C4-2B (cell line): ENCODE measurements at regions not wholly inside any gene's neighbourhood (a gene's known extent, or its start where the extent isn't known, plus 50 kb on each side); places are given as distances from the start of the nearest gene placed in this dataset.

Experiments used
- H3K27ac ChIP-seq: fragments of 450-650 bp; 2 replicates; pipeline ENCODE4 v1.5.1; 2017
- CTCF ChIP-seq: fragments of 450-650 bp; conservative IDR thresholded peaks from 2 replicates; pipeline ENCODE4 v1.5.1; 2017; ENCODE audit warnings: mild to moderate bottlenecking
- ZFX ChIP-seq: fragments of 450-650 bp; IDR thresholded peaks from 2 replicates; pipeline ENCODE4 v1.6.1; 2017

- TF ChIP-seq ZFX = no peak
- no peak for TF ChIP-seq CTCF
- H3K27ac ChIP-seq = no peak overlapping the region
These were observed 830.4 kb upstream of the IGFBP3 start for GRCh38 chr7:46751471-46751870.

DNA sequence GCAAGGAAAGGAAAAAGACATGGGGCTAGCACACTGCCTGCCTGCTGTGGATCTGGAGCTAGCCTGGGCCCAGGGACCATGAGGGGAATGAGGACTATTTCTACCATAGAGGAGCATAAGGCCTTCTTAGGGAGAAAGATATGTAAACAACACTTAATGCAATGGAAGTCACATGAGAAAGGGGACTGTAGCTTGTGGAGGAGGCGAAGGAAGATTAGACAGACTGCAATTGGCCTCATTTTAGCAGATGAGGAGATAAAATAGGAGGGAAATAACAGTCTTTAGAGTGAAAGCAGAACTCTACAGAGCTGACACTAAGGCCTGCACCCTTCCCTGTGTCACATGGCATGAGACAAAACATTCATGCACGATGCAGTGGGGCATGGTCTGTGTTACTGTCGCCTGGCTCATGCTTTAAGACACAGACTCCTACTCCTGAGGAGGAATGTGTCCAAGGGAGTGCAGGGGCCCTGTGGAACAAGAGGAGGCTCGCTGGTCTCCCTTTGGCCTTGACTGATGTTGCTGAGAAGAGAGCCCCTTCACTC lies 829.3 kb upstream of the IGFBP3 start:
- TF ChIP-seq ZFX (no peak), CTCF (no peak)
- no peak overlapping the region for H3K27ac ChIP-seq

- H3K27ac ChIP-seq = no peak overlapping the region
- TF ChIP-seq CTCF (no peak), ZFX (no peak)
These were observed 827.0 kb upstream of the IGFBP3 start for GRCh38 chr7:46747869-46748576.

- H3K27ac ChIP-seq = no peak overlapping the region
- TF ChIP-seq ZFX = no peak
- no peak for TF ChIP-seq CTCF
These were observed 825.9 kb upstream of the IGFBP3 start for GRCh38 chr7:46746695-46747687.

- no peak overlapping the region for H3K27ac ChIP-seq
- no peak for TF ChIP-seq CTCF
- no peak for TF ChIP-seq ZFX
These were observed 824.6 kb upstream of the IGFBP3 start for GRCh38 chr7:46745707-46746090.

GRCh38 chr7:46744957-46745706 lies 824.1 kb upstream of the IGFBP3 start:
- H3K27ac ChIP-seq = no peak overlapping the region
- TF ChIP-seq CTCF (no peak), ZFX (no peak)
